CD4-positive, alpha-beta T cell (primary cell): ENCODE measurements at regions not wholly inside any gene's neighbourhood (a gene's known extent, or its start where the extent isn't known, plus 50 kb on each side); places are given as distances from the start of the nearest gene placed in this dataset.

ENCODE experiments used
- ATAC-seq: fragments of 200-7000 bp; cut with Tn5 transposase; one replicate; pipeline ENCODE4 v1.10.0; 2022; ENCODE audit warnings: mild to moderate bottlenecking; ENCODE audit not compliant: poor library complexity
- CTCF ChIA-PET: fragments of 350-600 bp; sonication (Branson Sonifier 250); formaldehyde crosslinking; loops from one replicate; lab custom pipeline; 2021; ENCODE audit warnings: antibody characterized with exemption, inconsistent platforms; lab: Charles Lee
- POLR2A ChIA-PET: fragments of 350-600 bp; sonication (Branson Sonifier 250); formaldehyde crosslinking; loops from one replicate; lab custom pipeline; 2021; ENCODE audit warnings: antibody characterized with exemption, inconsistent platforms; lab: Charles Lee
- DNase-seq, 14 experiments: peaks; one replicate each; pipeline ENCODE4 v3.0.0-alpha.2; 2013 to 2020; ENCODE audit warnings: mixed read lengths in 2 of 14
- H3K27ac ChIP-seq, 2 donors: one replicate each; pipeline versions ENCODE4 v1.5.1 to v1.7.0; 2013; ENCODE audit warnings: low read length in 2 of 2, low read depth in 1 of 2, mild to moderate bottlenecking in 1 of 2
- H3K27me3 ChIP-seq, 2 experiments: 1 replicate in 1 of 2; 2 replicates in 1 of 2; pipeline versions ENCODE4 v1.6.1 to v1.7.0; 2013; ENCODE audit warnings: low read length in 2 of 2, control low read depth in 1 of 2, mild to moderate bottlenecking in 1 of 2, moderate library complexity in 1 of 2; ENCODE audit not compliant: insufficient read depth in 2 of 2, control insufficient read depth in 1 of 2
- H3K36me3 ChIP-seq: one replicate; pipeline ENCODE4 v1.6.1; 2013; ENCODE audit warnings: low read length, control low read depth; ENCODE audit not compliant: insufficient read depth
- H3K4me1 ChIP-seq: one replicate; pipeline ENCODE4 v1.6.1; 2013; ENCODE audit warnings: low read length, control low read depth; ENCODE audit not compliant: insufficient read depth
- H3K4me3 ChIP-seq: one replicate; pipeline ENCODE4 v1.5.1; 2013; ENCODE audit warnings: mild to moderate bottlenecking, low read length, moderate library complexity
- H3K9me3 ChIP-seq, 2 experiments: 1 replicate in 1 of 2; 2 replicates in 1 of 2; pipeline versions ENCODE4 v1.6.1 to v1.7.0; 2013; ENCODE audit warnings: low read length in 2 of 2, mild to moderate bottlenecking in 2 of 2, control low read depth in 1 of 2, moderate library complexity in 1 of 2; ENCODE audit not compliant: control insufficient read depth in 1 of 2, insufficient read depth in 1 of 2
- H3K27ac Mint-ChIP-seq: one replicate; pipeline ENCODE4 v1.8.0; 2020; ENCODE audit warnings: mixed read lengths
- H3K27me3 Mint-ChIP-seq: one replicate; pipeline ENCODE4 v1.8.0; 2021; ENCODE audit warnings: mixed read lengths
- H3K36me3 Mint-ChIP-seq: one replicate; pipeline ENCODE4 v1.8.0; 2021; ENCODE audit warnings: low read depth, mixed read lengths
- H3K4me1 Mint-ChIP-seq: one replicate; pipeline ENCODE4 v1.8.0; 2021; ENCODE audit warnings: low read depth, mixed read lengths
- H3K4me3 Mint-ChIP-seq: one replicate; pipeline ENCODE4 v1.8.0; 2020; ENCODE audit warnings: mild to moderate bottlenecking, mixed read lengths
- H3K9me3 Mint-ChIP-seq: one replicate; pipeline ENCODE4 v1.8.0; 2020; ENCODE audit warnings: mixed read lengths
- intact Hi-C, 2 experiments: fragments of 100-400 bp; cut with DNase I in 1 of 2; cut with micrococcal nuclease in 1 of 2; formaldehyde crosslinking; loops; one replicate each; pipeline versions ENCODE4 v1.15.1 to v1.9.0; 2023 to 2025; cut with DNase I, micrococcal nuclease
- TF ChIP-seq, protein P1 (sequence below): fragments of 200-600 bp; IDR thresholded peaks from one replicate; pipeline ENCODE4 v1.8.0; 2022; ENCODE audit warnings: antibody characterized with exemption, mild to moderate bottlenecking

DNA sequence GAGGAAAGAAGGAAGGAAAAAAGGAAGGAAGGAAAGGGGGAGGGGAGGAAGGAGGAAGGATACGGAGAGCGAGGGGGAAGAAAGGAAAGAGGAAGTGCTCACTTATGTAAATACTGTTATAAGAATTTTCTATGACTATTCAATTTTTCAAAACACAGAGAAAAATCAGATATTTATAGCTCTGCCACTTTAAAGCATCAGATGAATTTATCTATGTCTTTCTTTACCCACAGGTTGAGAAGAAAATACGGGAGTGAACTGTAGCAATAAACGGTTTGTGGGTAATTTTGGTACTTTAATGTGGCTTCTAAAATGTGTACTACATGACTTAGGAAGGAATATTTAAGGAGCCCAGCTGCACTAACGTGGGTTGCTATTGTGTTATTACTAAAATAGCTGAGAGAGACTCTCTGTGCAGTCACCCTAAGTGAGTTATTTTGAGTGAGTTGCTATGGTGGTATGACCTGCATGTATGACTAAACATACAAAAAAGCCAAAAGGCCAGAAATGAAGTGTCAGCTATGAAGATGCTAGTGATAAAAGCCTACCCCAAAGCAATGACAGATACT, 225.5 kb downstream of the SOD2 start:
- CTCF ChIA-PET, result no interaction called here
- peaks cover 23% of the 10 kb centered on the region for H3K27me3 Mint-ChIP-seq

GRCh38 chr6:159466926-159467325, 226.1 kb downstream of the SOD2 start:
- H3K9me3 ChIP-seq, result peaks cover 0 to 4% of the 10 kb centered on the region in 2 experiments
- Mint-ChIP-seq H3K36me3 (no peaks in the 10 kb centered on the region), H3K9me3 (no peaks in the 10 kb centered on the region), H3K4me3 (no peak overlapping the region), H3K27me3 (peaks cover 23% of the 10 kb centered on the region), H3K27ac (no peak overlapping the region), H3K4me1 (peaks cover 8% of the 10 kb centered on the region)
- no peak overlapping the region for H3K27ac ChIP-seq
- ChIA-PET POLR2A (no interaction called here), CTCF (no interaction called here)
- no peaks in the 10 kb centered on the region for H3K4me1 ChIP-seq
- TF ChIP-seq, protein P1, sequence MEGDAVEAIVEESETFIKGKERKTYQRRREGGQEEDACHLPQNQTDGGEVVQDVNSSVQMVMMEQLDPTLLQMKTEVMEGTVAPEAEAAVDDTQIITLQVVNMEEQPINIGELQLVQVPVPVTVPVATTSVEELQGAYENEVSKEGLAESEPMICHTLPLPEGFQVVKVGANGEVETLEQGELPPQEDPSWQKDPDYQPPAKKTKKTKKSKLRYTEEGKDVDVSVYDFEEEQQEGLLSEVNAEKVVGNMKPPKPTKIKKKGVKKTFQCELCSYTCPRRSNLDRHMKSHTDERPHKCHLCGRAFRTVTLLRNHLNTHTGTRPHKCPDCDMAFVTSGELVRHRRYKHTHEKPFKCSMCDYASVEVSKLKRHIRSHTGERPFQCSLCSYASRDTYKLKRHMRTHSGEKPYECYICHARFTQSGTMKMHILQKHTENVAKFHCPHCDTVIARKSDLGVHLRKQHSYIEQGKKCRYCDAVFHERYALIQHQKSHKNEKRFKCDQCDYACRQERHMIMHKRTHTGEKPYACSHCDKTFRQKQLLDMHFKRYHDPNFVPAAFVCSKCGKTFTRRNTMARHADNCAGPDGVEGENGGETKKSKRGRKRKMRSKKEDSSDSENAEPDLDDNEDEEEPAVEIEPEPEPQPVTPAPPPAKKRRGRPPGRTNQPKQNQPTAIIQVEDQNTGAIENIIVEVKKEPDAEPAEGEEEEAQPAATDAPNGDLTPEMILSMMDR, result no peak
- H3K36me3 ChIP-seq, result no peaks in the 10 kb centered on the region
- intact Hi-C loops, result no loop called here
- peaks cover 0 to 4% of the 10 kb centered on the region in 2 experiments for H3K27me3 ChIP-seq
- no peak for ATAC-seq
- DNase-seq, result no peak
- no peak overlapping the region for H3K4me3 ChIP-seq

More for the DNA sequence above, 225.5 kb downstream of the SOD2 start:
- Histone ChIP-seq H3K27me3 (peaks cover 0 to 4% of the 10 kb centered on the region in 2 experiments), H3K4me1 (no peaks in the 10 kb centered on the region), H3K36me3 (no peaks in the 10 kb centered on the region), H3K27ac (no peak overlapping the region), H3K4me3 (no peak overlapping the region), H3K9me3 (peaks cover 0 to 4% of the 10 kb centered on the region in 2 experiments)
- Mint-ChIP-seq H3K9me3 (no peaks in the 10 kb centered on the region), H3K27ac (no peak overlapping the region), H3K4me1 (peaks cover 8% of the 10 kb centered on the region), H3K36me3 (no peaks in the 10 kb centered on the region), H3K4me3 (no peak overlapping the region)
- ATAC-seq (no peak), DNase-seq (no peak)
- intact Hi-C loops, result no loop called here
- POLR2A ChIA-PET, result no interaction called here
- TF ChIP-seq, protein P1, result no peak

DNA sequence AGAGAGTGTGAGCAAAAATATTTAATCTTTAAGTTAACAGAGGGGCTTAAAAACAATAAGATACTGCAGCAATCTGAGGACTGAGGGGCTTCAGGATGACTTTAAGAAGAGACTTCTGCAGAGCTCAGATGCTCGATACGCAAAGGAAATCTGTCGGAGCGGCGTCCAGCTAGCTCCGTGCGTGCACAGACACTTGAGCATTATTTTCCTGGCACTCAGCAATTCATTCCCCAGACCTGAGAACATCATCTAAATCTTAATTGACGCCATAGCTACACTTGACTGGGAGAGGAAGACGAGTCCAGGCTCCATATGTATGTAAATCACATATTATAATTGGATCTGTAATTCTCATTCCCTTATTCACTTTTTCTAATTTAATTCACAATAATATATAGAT, 228.2 kb downstream of the SOD2 start:
- Mint-ChIP-seq H3K4me3 (no peak overlapping the region), H3K27me3 (peaks cover 32% of the 10 kb centered on the region), H3K4me1 (peaks cover 8% of the 10 kb centered on the region), H3K27ac (no peak overlapping the region), H3K9me3 (no peaks in the 10 kb centered on the region), H3K36me3 (no peaks in the 10 kb centered on the region)
- intact Hi-C loops, result no loop called here
- TF ChIP-seq, protein P1, result no peak
- Histone ChIP-seq H3K27me3 (no peaks in the 10 kb centered on the region), H3K9me3 (no peaks in the 10 kb centered on the region), H3K4me3 (no peak overlapping the region), H3K27ac (no peak overlapping the region), H3K36me3 (no peaks in the 10 kb centered on the region), H3K4me1 (no peaks in the 10 kb centered on the region)
- CTCF ChIA-PET, result no interaction called here
- DNase-seq (no peak), ATAC-seq (no peak)
- POLR2A ChIA-PET, result no interaction called here
